ENCODE measurements at regions not wholly inside any gene's neighbourhood (a gene's known extent, or its start where the extent isn't known, plus 50 kb on each side); places are given as distances from the start of the nearest gene placed in this dataset.

DNA sequence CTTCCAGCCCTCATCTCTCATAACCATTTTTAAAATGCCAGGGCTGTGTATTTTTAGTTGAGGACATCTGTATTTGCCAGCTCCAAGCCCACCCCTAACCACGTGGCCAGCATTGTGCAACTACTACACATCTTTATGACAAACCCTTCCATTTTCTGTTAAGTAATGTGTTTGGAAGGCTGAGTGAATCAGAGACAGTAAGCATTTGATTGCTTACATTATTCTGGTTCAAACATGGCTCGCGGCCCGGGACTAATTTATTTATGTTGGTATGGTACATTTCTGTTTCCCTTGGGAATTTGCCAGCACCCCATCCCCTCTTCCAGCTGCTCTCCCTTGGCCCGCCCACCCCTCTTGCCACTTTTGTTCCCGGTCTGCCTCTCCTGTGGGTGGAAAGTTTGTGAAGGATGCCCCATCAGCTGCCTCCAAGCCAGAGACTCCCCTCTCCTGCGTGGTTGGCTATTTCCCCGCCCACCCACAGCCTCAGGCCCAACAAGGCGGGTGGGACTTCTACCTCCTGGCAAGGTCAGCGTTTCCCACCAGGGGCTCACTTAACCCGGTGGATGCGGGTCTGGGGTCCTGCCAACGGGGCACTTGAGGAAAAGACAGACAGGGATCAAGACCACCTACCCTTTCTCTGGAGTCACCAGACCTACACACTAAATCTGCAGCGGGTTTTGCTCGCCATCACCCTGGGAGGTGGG is 162.2 kb downstream of the HSD17B3 start:
- TF ChIP-seq EP300 (IDR thresholded peaks at IDR 0.05; ENCODE audit: borderline replicate concordance) (no peak), REST (IDR thresholded peaks at IDR 0.05; ENCODE audit: low read depth) (no peak), RAD21 (IDR thresholded peaks at IDR 0.05; ENCODE audit: low read depth) (no peak), YY1 (IDR thresholded peaks at IDR 0.05; ENCODE audit: low read depth) (no peak), CREB1 (IDR thresholded peaks at IDR 0.05; ENCODE audit: low read depth) (no peak)
- TF ChIP-seq, protein P1, sequence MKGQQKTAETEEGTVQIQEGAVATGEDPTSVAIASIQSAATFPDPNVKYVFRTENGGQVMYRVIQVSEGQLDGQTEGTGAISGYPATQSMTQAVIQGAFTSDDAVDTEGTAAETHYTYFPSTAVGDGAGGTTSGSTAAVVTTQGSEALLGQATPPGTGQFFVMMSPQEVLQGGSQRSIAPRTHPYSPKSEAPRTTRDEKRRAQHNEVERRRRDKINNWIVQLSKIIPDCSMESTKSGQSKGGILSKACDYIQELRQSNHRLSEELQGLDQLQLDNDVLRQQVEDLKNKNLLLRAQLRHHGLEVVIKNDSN (IDR thresholded peaks at IDR 0.05): no peak

All from Ishikawa (cell line).